ENCODE measurements at regions not wholly inside any gene's neighbourhood (a gene's known extent, or its start where the extent isn't known, plus 50 kb on each side); places are given as distances from the start of the nearest gene placed in this dataset.

GRCh38 chr4:17174751-17175150 lies 276.3 kb upstream of the LDB2 start:
- TF ChIP-seq POLR2AphosphoS5 (IDR thresholded peaks at IDR 0.05): no peak
- TF ChIP-seq POLR2A (IDR thresholded peaks at IDR 0.05): no peak
- no peak for TF ChIP-seq CTCF (IDR thresholded peaks at IDR 0.05)
- no peak for TF ChIP-seq EP300 (IDR thresholded peaks at IDR 0.05)

Data from stomach (tissue), 4 donors.